ENCODE measurements at regions not wholly inside any gene's neighbourhood (a gene's known extent, or its start where the extent isn't known, plus 50 kb on each side); places are given as distances from the start of the nearest gene placed in this dataset.

DNA sequence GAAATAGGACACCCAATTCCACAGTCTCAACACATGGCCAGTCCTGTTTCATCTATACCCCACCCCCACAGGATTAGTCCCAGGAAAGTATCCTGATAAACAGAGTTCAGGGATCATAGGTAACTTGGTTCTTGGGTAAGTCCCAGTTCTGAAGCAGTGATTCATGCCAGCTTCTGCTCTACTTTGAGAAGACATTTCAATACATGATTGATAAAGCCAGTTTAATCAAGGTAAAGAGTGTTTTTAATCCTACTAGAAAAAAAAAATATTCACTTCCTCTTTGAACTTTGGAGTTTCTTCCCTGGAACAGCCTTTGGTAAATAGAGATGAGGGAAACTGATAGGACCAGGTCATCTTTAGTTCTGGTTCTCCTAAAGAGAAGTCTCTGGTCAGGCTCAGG is 142.4 kb downstream of the TLR5 start:
- TF ChIP-seq NFXL1 (CRISPR knock-in tag; IDR thresholded peaks at IDR 0.05) (no peak), BRF1 (IDR thresholded peaks at IDR 0.05; ENCODE audit: borderline replicate concordance, extremely low read depth, insufficient read length) (no peak), EGR1 (conservative IDR thresholded peaks at IDR 0.05) (no peak), CREB1 (IDR thresholded peaks at IDR 0.05) (no peak), CREB1 (CRISPR knock-in tag; IDR thresholded peaks at IDR 0.05) (no peak), MAZ (CRISPR knock-in tag; conservative IDR thresholded peaks at IDR 0.05 in 1 of 2, IDR thresholded peaks at IDR 0.05 in 1 of 2) (no peak)
- TF ChIP-seq, protein P1, sequence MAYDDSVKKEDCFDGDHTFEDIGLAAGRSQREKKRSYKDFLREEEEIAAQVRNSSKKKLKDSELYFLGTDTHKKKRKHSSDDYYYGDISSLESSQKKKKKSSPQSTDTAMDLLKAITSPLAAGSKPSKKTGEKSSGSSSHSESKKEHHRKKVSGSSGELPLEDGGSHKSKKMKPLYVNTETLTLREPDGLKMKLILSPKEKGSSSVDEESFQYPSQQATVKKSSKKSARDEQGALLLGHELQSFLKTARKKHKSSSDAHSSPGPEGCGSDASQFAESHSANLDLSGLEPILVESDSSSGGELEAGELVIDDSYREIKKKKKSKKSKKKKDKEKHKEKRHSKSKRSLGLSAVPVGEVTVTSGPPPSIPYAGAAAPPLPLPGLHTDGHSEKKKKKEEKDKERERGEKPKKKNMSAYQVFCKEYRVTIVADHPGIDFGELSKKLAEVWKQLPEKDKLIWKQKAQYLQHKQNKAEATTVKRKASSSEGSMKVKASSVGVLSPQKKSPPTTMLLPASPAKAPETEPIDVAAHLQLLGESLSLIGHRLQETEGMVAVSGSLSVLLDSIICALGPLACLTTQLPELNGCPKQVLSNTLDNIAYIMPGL (CRISPR knock-in tag; IDR thresholded peaks at IDR 0.05) = no peak
